ENCODE measurements at regions not wholly inside any gene's neighbourhood (a gene's known extent, or its start where the extent isn't known, plus 50 kb on each side); places are given as distances from the start of the nearest gene placed in this dataset.

GRCh38 chr4:34790131-34790530 is 1454.2 kb downstream of the ARAP2 start:
- no peak for DNase-seq (ENCODE audit: low read depth, low spot score)

GRCh38 chr4:34791209-34791608 is 1453.1 kb downstream of the ARAP2 start:
- DNase-seq (ENCODE audit: low read depth, low spot score) = no peak

GRCh38 chr4:34800953-34801352 is 1443.4 kb downstream of the ARAP2 start:
- DNase-seq (ENCODE audit: low read depth, low spot score) = no peak

- DNase-seq (ENCODE audit: low read depth, low spot score) = no peak
These were observed 1430.0 kb downstream of the ARAP2 start for GRCh38 chr4:34814266-34814665.

- no peak for DNase-seq (ENCODE audit: low read depth, low spot score)
These were observed 1419.8 kb downstream of the ARAP2 start for GRCh38 chr4:34824515-34824914.

GRCh38 chr4:34826660-34827059 is 1417.7 kb downstream of the ARAP2 start:
- DNase-seq (ENCODE audit: low read depth, low spot score) = no peak

- DNase-seq (ENCODE audit: low read depth, low spot score) = no peak
These were observed 1398.4 kb downstream of the ARAP2 start for GRCh38 chr4:34845926-34846325.

- no peak for DNase-seq (ENCODE audit: low read depth, low spot score)
These were observed 1393.9 kb downstream of the ARAP2 start for GRCh38 chr4:34850421-34850820.

GRCh38 chr4:34850968-34851367 is 1393.3 kb downstream of the ARAP2 start:
- DNase-seq (ENCODE audit: low read depth, low spot score) = no peak

- DNase-seq (ENCODE audit: low read depth, low spot score) = no peak
These were observed 1392.9 kb downstream of the ARAP2 start for GRCh38 chr4:34851411-34851810.

GRCh38 chr4:34854451-34854850 is 1389.9 kb downstream of the ARAP2 start:
- no peak for DNase-seq (ENCODE audit: low read depth, low spot score)

GRCh38 chr4:34861666-34862065 is 1382.6 kb downstream of the ARAP2 start:
- DNase-seq (ENCODE audit: low read depth, low spot score) = no peak

- DNase-seq (ENCODE audit: low read depth, low spot score) = no peak
These were observed 1365.4 kb downstream of the ARAP2 start for GRCh38 chr4:34878961-34879360.

- DNase-seq (ENCODE audit: low read depth, low spot score) = no peak
These were observed 1364.1 kb downstream of the ARAP2 start for GRCh38 chr4:34880246-34880645.

- DNase-seq (ENCODE audit: low read depth, low spot score) = no peak
These were observed 1352.4 kb downstream of the ARAP2 start for GRCh38 chr4:34891892-34892291.

GRCh38 chr4:34893382-34893781 is 1350.9 kb downstream of the ARAP2 start:
- DNase-seq (ENCODE audit: low read depth, low spot score) = no peak

- DNase-seq (ENCODE audit: low read depth, low spot score) = no peak
These were observed 1324.3 kb downstream of the ARAP2 start for GRCh38 chr4:34920032-34920431.

GRCh38 chr4:34921391-34921790 is 1322.9 kb downstream of the ARAP2 start:
- no peak for DNase-seq (ENCODE audit: low read depth, low spot score)

GRCh38 chr4:34922325-34922724 is 1322.0 kb downstream of the ARAP2 start:
- no peak for DNase-seq (ENCODE audit: low read depth, low spot score)

- no peak for DNase-seq (ENCODE audit: low read depth, low spot score)
These were observed 1311.7 kb downstream of the ARAP2 start for GRCh38 chr4:34932591-34932990.

- no peak for DNase-seq (ENCODE audit: low read depth, low spot score)
These were observed 1308.6 kb downstream of the ARAP2 start for GRCh38 chr4:34935739-34936138.

- no peak for DNase-seq (ENCODE audit: low read depth, low spot score)
These were observed 1305.2 kb downstream of the ARAP2 start for GRCh38 chr4:34939073-34939472.

GRCh38 chr4:34943741-34944386 is 1300.5 kb downstream of the ARAP2 start:
- no peak for DNase-seq (ENCODE audit: low read depth, low spot score)

- no peak for DNase-seq (ENCODE audit: low read depth, low spot score)
These were observed 1293.4 kb downstream of the ARAP2 start for GRCh38 chr4:34950926-34951325.
